HG02885 (cell line): ENCODE measurements at regions not wholly inside any gene's neighbourhood (a gene's known extent, or its start where the extent isn't known, plus 50 kb on each side); places are given as distances from the start of the nearest gene placed in this dataset.

Experiments
- ATAC-seq: cut with Tn5 transposase; IDR thresholded peaks from one replicate; pipeline ENCODE4 v1.9.1; 2021; ENCODE audit warnings: mild to moderate bottlenecking; ENCODE audit not compliant: unreplicated experiment, poor library complexity

DNA sequence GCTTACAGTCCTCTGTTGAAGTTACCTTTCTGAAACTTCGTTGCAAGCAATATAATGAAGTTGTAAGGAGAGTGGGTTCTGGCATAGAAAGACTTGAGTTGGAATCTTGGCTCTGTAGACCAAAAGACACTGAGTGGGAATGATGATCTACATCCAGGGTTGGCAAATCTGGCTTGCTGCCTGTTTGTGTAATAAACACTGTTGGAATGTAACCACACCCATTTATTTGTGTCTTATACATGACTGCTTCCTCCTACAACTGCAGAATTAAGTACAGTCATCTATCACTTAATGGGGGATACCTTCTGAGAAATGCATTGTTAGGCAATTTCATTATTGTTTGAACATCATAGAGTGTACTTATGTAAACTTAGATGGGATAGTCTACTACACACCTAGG, 178.4 kb upstream of the SUCLG2 start:
- no peak for ATAC-seq

DNA sequence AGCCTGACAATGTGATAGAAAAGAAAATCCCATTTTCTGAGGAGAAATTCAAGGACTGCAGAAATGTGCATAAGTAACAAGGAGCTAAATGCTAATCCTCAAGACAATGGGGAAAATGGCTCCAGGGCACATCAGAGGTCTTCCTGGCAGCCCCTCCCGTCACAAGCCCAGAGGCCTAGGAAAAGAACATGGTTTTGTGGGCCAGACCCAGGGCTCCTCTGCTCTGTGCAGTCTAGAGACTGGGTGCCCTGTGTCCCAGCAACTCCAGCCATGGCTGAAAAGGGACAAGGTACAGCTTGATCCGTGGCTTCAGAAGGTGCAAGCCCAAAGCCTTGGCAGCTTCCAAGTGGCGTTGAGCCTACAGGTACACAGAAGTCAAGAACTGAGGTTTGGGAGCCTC, 176.8 kb upstream of the SUCLG2 start:
- ATAC-seq = no peak

DNA sequence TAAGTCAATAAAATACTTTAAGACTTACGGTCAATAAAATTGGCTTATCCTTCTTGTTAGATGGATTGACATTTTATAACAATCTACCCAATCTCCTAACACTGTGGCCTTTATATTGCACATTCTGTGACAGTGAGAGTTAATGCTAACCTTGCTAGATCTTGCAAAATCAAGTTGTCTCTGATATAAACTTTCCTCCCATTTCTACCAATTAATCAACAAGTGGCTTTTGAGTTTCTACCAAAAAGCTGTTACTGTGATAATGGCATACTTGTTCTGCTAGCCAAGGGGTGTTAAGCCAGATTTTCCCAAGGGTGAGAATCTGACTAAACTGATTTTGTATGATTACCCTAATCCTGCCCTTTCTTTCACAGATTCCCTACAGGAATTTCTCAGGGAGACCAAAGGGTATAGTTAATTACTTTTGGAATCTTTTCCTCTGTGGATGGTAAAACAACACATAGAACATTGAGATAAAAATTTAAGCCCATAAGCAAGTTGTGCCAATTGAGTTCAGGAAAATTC, 174.1 kb upstream of the SUCLG2 start:
- ATAC-seq = no peak

DNA sequence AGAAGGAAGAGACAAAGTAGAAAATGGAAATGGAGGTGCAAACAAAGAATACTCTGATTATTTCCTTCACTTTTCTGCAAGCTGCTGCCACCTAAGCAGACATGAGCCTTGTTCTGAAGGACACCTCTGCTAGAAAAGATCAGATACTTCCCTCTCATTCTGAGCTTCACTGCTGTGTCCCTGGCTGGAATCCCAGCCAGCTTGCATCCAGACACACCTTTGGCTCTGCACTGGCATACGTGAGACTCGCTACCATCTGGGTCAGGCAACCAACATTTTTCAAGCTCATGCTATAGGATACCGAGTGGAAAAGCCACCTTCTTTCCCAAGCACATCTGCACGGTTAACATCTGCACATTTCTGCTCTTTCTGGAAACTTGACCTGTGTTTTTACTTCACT, 166.7 kb upstream of the SUCLG2 start:
- no peak for ATAC-seq

GRCh38 chr3:67819447-67819846, 165.0 kb upstream of the SUCLG2 start:
- ATAC-seq = no peak

- ATAC-seq = no peak
Measured at GRCh38 chr3:67809370-67809935, 155.0 kb upstream of the SUCLG2 start.

GRCh38 chr3:67808906-67809305, 154.5 kb upstream of the SUCLG2 start:
- no peak for ATAC-seq

DNA sequence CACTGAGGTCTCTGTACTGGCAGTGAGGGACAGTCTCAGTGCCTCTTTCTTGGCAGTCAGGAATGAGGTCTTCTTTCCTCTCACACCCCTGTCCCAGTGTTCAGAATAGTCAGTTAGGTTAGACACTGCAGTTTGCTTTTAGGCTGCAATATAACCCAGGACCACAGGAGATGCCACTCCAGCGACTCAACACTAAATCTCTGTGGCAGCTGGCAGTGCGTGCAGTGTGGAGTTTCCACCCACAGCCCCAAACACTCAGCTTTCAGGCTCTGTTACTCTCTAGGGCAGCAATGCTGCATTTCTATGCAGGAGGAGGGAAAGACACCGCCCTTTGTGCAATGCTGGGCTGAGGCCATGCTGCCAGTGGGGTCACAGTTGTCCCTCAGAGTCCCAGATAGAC, 150.2 kb upstream of the SUCLG2 start:
- no peak for ATAC-seq

- ATAC-seq = no peak
Measured at GRCh38 chr3:67804089-67804488, 149.7 kb upstream of the SUCLG2 start.

GRCh38 chr3:67798412-67798811, 144.0 kb upstream of the SUCLG2 start:
- ATAC-seq = no peak

DNA sequence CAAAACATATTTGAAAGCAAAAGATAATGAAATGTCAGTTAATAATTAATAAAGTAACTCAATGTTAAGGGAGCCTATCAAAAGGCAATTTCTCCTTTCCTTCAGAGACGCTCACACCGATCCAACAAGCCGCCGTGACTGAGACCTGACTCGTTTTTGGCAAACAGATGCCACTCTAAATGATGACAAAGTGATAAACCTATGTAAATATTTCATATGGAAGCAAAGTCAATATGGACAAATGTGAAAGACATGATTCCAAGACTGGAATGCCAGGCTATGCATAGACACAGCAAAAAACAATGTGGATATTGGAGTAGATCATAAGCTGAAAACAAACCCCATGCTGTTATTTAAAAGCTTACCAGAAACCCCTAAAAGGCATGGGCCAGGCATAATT, 137.2 kb upstream of the SUCLG2 start:
- no peak for ATAC-seq

GRCh38 chr3:67790043-67790442, 135.6 kb upstream of the SUCLG2 start:
- ATAC-seq = peak; percentile 98

DNA sequence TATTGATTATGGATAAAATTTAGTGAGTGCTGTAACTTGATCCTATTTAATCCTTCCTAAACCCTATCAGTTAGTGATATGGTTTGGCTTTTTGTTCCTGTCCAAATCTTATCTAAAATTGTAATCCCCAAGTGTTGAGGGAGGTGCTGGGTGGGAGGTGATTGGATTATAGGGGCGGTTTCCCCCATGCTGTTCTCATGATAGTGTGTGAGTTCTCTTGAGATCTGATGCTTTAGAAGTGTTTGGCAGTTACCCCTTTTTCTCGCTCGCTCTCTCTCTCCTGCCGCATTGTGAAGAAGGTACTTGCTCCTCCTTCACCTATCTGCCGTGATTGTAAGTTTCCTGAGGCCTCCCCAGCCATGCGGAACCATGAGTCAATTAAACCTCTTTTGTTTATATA, 134.0 kb upstream of the SUCLG2 start:
- ATAC-seq = no peak

GRCh38 chr3:67783281-67784250, 129.2 kb upstream of the SUCLG2 start:
- no peak for ATAC-seq

DNA sequence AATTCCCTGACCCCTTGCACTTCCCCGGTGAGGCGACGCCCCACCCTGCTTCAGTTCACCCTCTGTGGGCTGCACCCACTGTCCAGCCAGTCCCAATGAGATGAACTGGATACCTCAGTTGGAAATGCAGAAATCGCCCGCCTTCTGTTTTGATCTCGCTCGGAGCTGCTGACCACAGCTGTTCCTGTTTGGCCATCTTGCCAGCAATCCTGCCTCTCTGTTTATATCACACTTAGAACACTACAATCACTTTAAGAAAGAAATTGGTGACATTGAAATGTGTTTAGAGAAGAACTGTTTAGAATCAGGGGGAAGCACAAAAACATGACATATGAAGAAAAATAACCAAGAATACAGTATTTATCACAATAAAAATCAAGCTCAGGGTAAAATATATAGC, 127.5 kb upstream of the SUCLG2 start:
- ATAC-seq = no peak

DNA sequence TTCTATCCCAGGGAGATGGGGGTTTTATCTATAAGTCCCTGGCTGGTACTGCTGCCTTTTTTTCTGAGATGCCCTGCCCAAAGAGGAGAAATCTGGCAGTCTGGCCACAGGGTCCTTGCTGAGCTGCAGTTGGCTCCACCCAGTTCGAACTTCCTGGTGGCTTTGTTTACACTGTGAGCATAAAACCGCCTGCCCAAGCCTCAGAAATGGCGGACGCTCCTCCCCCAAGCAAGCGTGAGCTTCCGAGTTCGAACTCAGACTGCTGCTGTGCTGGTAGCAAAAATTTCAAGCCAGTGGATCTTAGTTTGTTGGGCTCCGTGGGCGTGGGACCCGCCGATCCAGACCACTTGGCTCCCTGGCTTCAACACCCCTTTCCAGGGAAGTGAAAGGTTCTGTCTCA, 126.8 kb upstream of the SUCLG2 start:
- ATAC-seq = no peak

DNA sequence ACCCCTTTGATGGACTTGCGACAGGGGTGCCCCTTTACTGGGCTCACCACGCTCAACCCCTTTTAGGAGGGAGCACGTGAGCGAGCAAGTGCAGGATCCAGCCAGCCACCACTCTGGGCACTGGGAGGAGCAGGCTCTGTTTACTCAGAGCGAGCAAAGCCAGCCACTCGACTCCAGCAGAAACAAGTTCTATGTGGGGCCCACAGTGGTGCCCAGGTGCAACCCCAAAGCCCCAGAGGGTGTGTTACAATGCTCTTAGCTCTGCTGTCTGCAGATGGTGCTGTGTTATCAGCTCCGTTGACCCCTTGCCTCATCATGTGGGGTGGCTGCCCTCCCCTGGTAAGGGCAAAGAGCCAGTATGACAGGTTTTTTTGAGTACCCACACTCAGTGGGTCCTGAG, 120.3 kb upstream of the SUCLG2 start:
- ATAC-seq = no peak

- ATAC-seq = no peak
Measured at GRCh38 chr3:67765575-67765974, 111.2 kb upstream of the SUCLG2 start.

- no peak for ATAC-seq
Measured at GRCh38 chr3:67745296-67745695, 90.9 kb upstream of the SUCLG2 start.

DNA sequence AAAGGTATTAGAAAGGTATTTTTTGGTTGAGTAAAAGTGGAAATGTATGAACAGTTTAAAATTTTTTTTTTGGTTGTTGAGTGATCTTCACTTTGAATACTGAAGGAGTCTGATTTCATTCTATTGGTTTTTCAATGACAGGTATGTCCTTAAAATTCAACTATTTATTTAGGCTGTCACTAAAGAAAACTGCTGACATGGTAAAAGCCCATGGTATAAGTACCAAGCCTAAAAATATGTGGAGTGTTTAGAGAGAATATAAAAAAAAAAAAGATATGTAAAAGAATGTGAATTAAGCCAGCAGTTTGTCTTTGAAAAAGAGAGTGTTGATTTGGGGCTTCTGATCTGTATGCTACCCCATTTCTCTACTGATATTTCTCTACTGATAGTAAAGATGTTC, 90.3 kb upstream of the SUCLG2 start:
- no peak for ATAC-seq

- ATAC-seq = no peak
Measured at GRCh38 chr3:67739851-67740250, 85.4 kb upstream of the SUCLG2 start.
